T47D (cell line): ENCODE measurements at regions not wholly inside any gene's neighbourhood (a gene's known extent, or its start where the extent isn't known, plus 50 kb on each side); places are given as distances from the start of the nearest gene placed in this dataset.
"Not testable (repeated sequence)": the region's sequence is repeated elsewhere in the genome, so short reads cannot be mapped to it uniquely, and the experiment has no call there.

Source experiments
- DNase-seq, 2 experiments: peaks; one replicate each; pipeline versions ENCODE4 v3.0.0 to v3.0.0-alpha.2; 2011 to 2012; ENCODE audit warnings: low read depth in 1 of 2, low spot score in 1 of 2
- JUND ChIP-seq: IDR thresholded peaks from 2 replicates; pipeline ENCODE4 v1.6.1; 2012; ENCODE audit warnings: low read depth
- in situ Hi-C: cut with HindIII; loops from 2 replicates; pipeline ENCODE4 v1.10.0; 2016; ENCODE audit warnings: low sequenced_read_pairs, low pct_unique_long_range_greater_than_20kb

- in situ Hi-C loops, result not testable (repeated sequence)
Observed at GRCh38 chr3:75840160-75840559, 54.8 kb upstream of the ZNF717 start.

GRCh38 chr3:75850301-75851008 is 65.1 kb upstream of the ZNF717 start:
- DNase-seq, in situ Hi-C loops: not testable (repeated sequence)

More at GRCh38 chr3:75840160-75840559, 54.8 kb upstream of the ZNF717 start:
- not testable (repeated sequence) for DNase-seq

GRCh38 chr3:75863130-75863529 is 77.8 kb upstream of the ZNF717 start:
- no peak for TF ChIP-seq JUND
- DNase-seq, result no peak
- in situ Hi-C loops, result no loop called here

- DNase-seq, result no peak
Observed at GRCh38 chr3:75863878-75864277, 78.5 kb upstream of the ZNF717 start.

GRCh38 chr3:75883719-75884118 is 98.4 kb upstream of the ZNF717 start:
- in situ Hi-C loops, DNase-seq: not testable (repeated sequence)

More at GRCh38 chr3:75863878-75864277, 78.5 kb upstream of the ZNF717 start:
- in situ Hi-C loops, result no loop called here
- no peak for TF ChIP-seq JUND

GRCh38 chr3:75886971-75887526 is 101.7 kb upstream of the ZNF717 start:
- no peak for DNase-seq
- no peak for TF ChIP-seq JUND
- in situ Hi-C loops, result no loop called here

- DNase-seq, result no peak
- TF ChIP-seq JUND, result no peak
- in situ Hi-C loops, result no loop called here
Observed at GRCh38 chr3:75894234-75894633, 108.9 kb upstream of the ZNF717 start.

GRCh38 chr3:75896265-75896664 is 110.9 kb upstream of the ZNF717 start:
- in situ Hi-C loops, result no loop called here
- no peak for TF ChIP-seq JUND
- no peak for DNase-seq

GRCh38 chr3:75901446-75901845 is 116.1 kb upstream of the ZNF717 start:
- DNase-seq, in situ Hi-C loops: not testable (repeated sequence)

- DNase-seq, result peak in 1 of 2 experiments; percentile 49
- in situ Hi-C loops, result no loop called here
- TF ChIP-seq JUND, result no peak
Observed at GRCh38 chr3:75906555-75907112, 121.3 kb upstream of the ZNF717 start.

- TF ChIP-seq JUND, result no peak
- in situ Hi-C loops, result no loop called here
- no peak for DNase-seq
Observed at GRCh38 chr3:75913800-75914350, 128.5 kb upstream of the ZNF717 start.

GRCh38 chr3:75914741-75915140 is 129.4 kb upstream of the ZNF717 start:
- in situ Hi-C loops, DNase-seq: not testable (repeated sequence)

GRCh38 chr3:75938921-75939320 is 153.6 kb upstream of the ZNF717 start:
- DNase-seq, result no peak
- in situ Hi-C loops, result no loop called here
- no peak for TF ChIP-seq JUND
